ENCODE measurements at regions not wholly inside any gene's neighbourhood (a gene's known extent, or its start where the extent isn't known, plus 50 kb on each side); places are given as distances from the start of the nearest gene placed in this dataset.

DNA sequence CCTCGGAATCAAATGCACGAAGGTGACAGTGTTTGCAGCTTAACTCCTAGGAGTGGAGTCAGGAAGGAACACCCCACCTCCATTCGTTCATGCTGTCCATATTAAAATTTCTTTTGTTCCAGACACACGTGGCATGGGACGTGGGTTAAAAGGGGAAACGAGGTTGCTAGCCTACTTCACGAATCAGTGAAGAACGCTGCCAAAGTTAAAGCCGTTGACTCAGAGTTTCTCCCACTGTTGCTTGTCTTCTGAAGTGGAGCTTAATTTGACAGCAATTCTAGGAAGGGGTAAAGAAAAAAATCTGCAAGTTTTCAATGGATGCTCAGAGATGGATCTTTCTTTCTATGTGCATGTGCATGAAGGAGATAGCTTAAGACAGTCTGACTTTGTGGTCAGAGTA, 499.1 kb downstream of the CD83 start (continued):
- TF ChIP-seq, protein P1, sequence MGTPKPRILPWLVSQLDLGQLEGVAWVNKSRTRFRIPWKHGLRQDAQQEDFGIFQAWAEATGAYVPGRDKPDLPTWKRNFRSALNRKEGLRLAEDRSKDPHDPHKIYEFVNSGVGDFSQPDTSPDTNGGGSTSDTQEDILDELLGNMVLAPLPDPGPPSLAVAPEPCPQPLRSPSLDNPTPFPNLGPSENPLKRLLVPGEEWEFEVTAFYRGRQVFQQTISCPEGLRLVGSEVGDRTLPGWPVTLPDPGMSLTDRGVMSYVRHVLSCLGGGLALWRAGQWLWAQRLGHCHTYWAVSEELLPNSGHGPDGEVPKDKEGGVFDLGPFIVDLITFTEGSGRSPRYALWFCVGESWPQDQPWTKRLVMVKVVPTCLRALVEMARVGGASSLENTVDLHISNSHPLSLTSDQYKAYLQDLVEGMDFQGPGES (IDR thresholded peaks at IDR 0.05; ENCODE audit: low read depth, low read length), result no peak
- TF ChIP-seq, protein P2, sequence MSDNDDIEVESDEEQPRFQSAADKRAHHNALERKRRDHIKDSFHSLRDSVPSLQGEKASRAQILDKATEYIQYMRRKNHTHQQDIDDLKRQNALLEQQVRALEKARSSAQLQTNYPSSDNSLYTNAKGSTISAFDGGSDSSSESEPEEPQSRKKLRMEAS (IDR thresholded peaks at IDR 0.05; ENCODE audit: low read depth), result no peak
- TF ChIP-seq CHD2 (IDR thresholded peaks at IDR 0.05; ENCODE audit: low read length, partially characterized antibody), result no peak
- no peak for TF ChIP-seq EP300 (IDR thresholded peaks at IDR 0.05; ENCODE audit: borderline replicate concordance in 1 of 2, low read depth in 1 of 2, low read length in 1 of 2)
- TF ChIP-seq, protein P3, sequence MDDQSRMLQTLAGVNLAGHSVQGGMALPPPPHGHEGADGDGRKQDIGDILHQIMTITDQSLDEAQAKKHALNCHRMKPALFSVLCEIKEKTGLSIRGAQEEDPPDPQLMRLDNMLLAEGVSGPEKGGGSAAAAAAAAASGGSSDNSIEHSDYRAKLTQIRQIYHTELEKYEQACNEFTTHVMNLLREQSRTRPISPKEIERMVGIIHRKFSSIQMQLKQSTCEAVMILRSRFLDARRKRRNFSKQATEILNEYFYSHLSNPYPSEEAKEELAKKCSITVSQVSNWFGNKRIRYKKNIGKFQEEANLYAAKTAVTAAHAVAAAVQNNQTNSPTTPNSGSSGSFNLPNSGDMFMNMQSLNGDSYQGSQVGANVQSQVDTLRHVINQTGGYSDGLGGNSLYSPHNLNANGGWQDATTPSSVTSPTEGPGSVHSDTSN (IDR thresholded peaks at IDR 0.05), result no peak
- TF ChIP-seq FOSL2 (IDR thresholded peaks at IDR 0.05; ENCODE audit: borderline replicate concordance, low read depth), result no peak
- no peak for TF ChIP-seq ZBTB33 (IDR thresholded peaks at IDR 0.05; ENCODE audit: borderline replicate concordance, low read depth)
- TF ChIP-seq RCOR1 (IDR thresholded peaks at IDR 0.05; ENCODE audit: low read length), result no peak

GRCh38 chr6:14618759-14619418, 501.3 kb downstream of the CD83 start:
- no peaks in the 10 kb centered on the region for H3K9me2 ChIP-seq
- H3K4me2 ChIP-seq, result no peak overlapping the region
- CTCF ChIA-PET, result interaction anchor here (0.9 kb wide), 2 partner anchors 14 to 408 kb away, joined by 3 read pairs; no protein-coding TSS in a partner anchor
- H3K4me3 ChIP-seq (ENCODE audit: low read depth in 2 of 2, low read length in 1 of 2), result no peak overlapping the region
- no peaks in the 10 kb centered on the region for H3K9me3 ChIP-seq
- H3K27me3 ChIP-seq (ENCODE audit: insufficient read depth), result no peaks in the 10 kb centered on the region
- POLR2A ChIA-PET, result no interaction called here
- WGBS (ENCODE audit: low lambda C conversion rate), result 22% methylated on average over 4 of the region's 10 CpGs
- H4K20me1 ChIP-seq (ENCODE audit: insufficient read depth), result no peaks in the 10 kb centered on the region
- no peak overlapping the region for H2AFZ ChIP-seq (ENCODE audit: low read depth)
- H3K9ac ChIP-seq, result no peak overlapping the region
- H3K4me1 ChIP-seq (ENCODE audit: control insufficient read depth in 1 of 2, insufficient read depth in 2 of 2, low read depth in 1 of 2, low read length in 1 of 2), result peaks cover 0 to 8% of the 10 kb centered on the region in 2 experiments; a peak in 1 of 4 replicates
- no peak for DNase-seq
- H3K79me2 ChIP-seq (ENCODE audit: insufficient read depth), result no peaks in the 10 kb centered on the region
- TF ChIP-seq FOXM1 (IDR thresholded peaks at IDR 0.05; ENCODE audit: low read depth), result no peak
- TF ChIP-seq TCF12 (IDR thresholded peaks at IDR 0.05), result no peak
- TF ChIP-seq FOSL2 (IDR thresholded peaks at IDR 0.05; ENCODE audit: borderline replicate concordance, low read depth), result no peak
- TF ChIP-seq USF1 (IDR thresholded peaks at IDR 0.05; ENCODE audit: borderline replicate concordance, low read depth), result no peak
- TF ChIP-seq, protein P4, sequence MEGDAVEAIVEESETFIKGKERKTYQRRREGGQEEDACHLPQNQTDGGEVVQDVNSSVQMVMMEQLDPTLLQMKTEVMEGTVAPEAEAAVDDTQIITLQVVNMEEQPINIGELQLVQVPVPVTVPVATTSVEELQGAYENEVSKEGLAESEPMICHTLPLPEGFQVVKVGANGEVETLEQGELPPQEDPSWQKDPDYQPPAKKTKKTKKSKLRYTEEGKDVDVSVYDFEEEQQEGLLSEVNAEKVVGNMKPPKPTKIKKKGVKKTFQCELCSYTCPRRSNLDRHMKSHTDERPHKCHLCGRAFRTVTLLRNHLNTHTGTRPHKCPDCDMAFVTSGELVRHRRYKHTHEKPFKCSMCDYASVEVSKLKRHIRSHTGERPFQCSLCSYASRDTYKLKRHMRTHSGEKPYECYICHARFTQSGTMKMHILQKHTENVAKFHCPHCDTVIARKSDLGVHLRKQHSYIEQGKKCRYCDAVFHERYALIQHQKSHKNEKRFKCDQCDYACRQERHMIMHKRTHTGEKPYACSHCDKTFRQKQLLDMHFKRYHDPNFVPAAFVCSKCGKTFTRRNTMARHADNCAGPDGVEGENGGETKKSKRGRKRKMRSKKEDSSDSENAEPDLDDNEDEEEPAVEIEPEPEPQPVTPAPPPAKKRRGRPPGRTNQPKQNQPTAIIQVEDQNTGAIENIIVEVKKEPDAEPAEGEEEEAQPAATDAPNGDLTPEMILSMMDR (IDR thresholded peaks at IDR 0.05), result no peak
- TF ChIP-seq ELF1 (IDR thresholded peaks at IDR 0.05), result no peak
- TF ChIP-seq NFIC (IDR thresholded peaks at IDR 0.05; ENCODE audit: borderline replicate concordance), result no peak
- TF ChIP-seq, protein P2 (IDR thresholded peaks at IDR 0.05; ENCODE audit: low read depth), result no peak
- no peak overlapping the region for H3K27ac ChIP-seq (ENCODE audit: low read depth in 2 of 2, low read length in 1 of 2)
- H3F3A ChIP-seq (replicated peaks; ENCODE audit: insufficient read depth), result no peaks in the 10 kb centered on the region
- H3K36me3 ChIP-seq (replicated peaks in 1 of 2; ENCODE audit: control insufficient read depth in 1 of 2, insufficient read depth in 2 of 2, low read length in 1 of 2), result no peaks in the 10 kb centered on the region

Measured in SK-N-SH (cell line).